ENCODE measurements at regions not wholly inside any gene's neighbourhood (a gene's known extent, or its start where the extent isn't known, plus 50 kb on each side); places are given as distances from the start of the nearest gene placed in this dataset.

DNA sequence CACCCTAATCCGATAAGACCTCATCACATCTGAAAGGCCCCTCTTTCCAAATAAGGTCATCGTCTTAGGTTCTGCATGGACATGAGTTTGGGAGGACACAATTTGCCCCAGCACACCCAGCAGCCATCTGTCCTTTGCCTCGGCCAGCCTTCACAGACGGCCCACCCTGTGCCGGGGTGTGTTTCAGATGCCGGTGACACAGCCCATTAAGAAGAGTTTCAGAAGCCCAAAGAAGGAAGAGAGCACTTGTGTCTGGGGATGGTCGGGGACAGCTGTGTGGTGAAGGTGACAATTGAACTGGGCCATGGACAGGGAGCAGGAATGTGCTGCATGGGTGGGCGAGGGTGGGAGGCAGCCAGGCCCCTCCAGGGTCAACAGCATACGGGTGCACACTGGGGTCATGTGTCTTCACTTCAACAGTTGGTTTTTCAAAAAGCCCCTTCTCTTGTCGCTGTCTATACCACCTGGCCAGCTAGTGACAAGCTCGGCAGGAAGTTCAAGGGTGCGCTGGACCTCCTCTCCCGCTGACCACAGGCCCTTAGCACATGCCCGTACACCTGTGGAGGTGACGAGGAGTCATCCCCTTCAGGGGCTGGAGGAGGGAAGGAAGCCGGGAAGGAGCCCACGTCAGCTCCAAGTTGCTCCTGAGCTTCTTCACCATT lies 183.1 kb downstream of the C16orf95 start:
- H3K4me3 ChIP-seq (ENCODE audit: low read length) = no peak overlapping the region
- TF ChIP-seq, protein P1, sequence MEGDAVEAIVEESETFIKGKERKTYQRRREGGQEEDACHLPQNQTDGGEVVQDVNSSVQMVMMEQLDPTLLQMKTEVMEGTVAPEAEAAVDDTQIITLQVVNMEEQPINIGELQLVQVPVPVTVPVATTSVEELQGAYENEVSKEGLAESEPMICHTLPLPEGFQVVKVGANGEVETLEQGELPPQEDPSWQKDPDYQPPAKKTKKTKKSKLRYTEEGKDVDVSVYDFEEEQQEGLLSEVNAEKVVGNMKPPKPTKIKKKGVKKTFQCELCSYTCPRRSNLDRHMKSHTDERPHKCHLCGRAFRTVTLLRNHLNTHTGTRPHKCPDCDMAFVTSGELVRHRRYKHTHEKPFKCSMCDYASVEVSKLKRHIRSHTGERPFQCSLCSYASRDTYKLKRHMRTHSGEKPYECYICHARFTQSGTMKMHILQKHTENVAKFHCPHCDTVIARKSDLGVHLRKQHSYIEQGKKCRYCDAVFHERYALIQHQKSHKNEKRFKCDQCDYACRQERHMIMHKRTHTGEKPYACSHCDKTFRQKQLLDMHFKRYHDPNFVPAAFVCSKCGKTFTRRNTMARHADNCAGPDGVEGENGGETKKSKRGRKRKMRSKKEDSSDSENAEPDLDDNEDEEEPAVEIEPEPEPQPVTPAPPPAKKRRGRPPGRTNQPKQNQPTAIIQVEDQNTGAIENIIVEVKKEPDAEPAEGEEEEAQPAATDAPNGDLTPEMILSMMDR (IDR thresholded peaks at IDR 0.05; ENCODE audit: insufficient read depth, low read depth, low read length, missing control alignments) = no peak
- DNase-seq (ENCODE audit: low read depth) = no peak

DNA sequence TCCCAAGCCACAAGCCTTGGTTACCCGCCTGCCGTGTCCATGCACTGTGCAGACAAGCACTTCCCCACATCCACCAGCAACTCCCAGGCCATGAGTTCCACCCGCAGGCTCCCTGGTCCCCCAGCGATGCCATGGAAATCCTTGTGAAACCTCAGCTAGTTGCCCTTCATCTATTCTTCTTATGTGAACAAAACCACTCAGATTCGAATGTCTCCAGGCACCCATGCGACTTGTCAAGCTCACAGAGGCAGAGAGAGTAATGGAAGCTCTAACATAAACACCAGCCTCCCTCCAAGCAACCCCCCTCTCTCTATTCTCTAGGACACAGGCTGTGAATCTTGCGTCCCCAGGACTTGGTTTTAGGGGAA lies 182.6 kb downstream of the C16orf95 start:
- DNase-seq (ENCODE audit: low read depth) = no peak
- TF ChIP-seq, protein P1 (IDR thresholded peaks at IDR 0.05; ENCODE audit: insufficient read depth, low read depth, low read length, missing control alignments) = no peak
- no peak overlapping the region for H3K4me3 ChIP-seq (ENCODE audit: low read length)

DNA sequence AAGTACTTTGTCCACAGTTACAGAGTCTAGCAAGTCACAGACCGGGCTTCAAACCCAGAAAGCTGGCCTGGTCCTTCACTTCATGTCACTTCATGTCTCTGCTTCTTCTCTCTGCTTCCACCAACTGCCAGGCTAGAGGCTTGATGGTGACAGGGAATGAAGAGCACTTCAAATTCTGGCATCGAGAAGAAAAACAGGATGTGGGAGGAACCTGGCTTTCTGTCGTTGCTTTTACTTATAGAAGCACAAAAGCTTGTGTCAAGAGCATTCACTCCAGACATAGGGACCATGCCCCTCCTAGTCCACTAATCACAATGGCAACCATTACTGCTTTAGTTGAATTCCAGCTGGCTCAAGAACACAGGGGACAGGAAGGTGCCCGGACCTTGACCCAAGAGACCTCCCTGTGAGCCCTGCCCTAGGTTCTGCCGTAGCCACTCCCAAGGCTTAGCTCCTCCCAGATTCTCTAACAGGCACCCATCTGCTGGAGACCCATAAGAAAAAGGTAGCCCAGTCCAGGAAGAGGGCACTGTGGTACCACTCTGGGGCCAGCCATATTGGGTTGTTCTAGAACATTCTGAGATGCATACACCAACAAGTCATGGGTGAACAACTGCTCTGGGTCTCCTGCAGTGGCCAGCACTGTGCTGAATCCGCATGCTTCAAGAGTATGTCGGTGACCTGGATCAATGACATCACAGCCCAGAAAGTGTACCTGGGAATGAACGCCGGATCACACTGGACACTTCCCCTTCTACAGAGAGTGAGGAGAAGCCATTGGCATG lies 181.8 kb downstream of the C16orf95 start:
- TF ChIP-seq, protein P1 (IDR thresholded peaks at IDR 0.05; ENCODE audit: insufficient read depth, low read depth, low read length, missing control alignments) = no peak
- DNase-seq (ENCODE audit: low read depth) = no peak
- no peak overlapping the region for H3K4me3 ChIP-seq (ENCODE audit: low read length)

- TF ChIP-seq, protein P1 (IDR thresholded peaks at IDR 0.05; ENCODE audit: insufficient read depth, low read depth, low read length, missing control alignments) = no peak
- no peak overlapping the region for H3K4me3 ChIP-seq (ENCODE audit: low read length)
- no peak for DNase-seq (ENCODE audit: low read depth)
These were observed 178.9 kb downstream of the C16orf95 start for GRCh38 chr16:87138316-87138715.

GRCh38 chr16:87138738-87139267 lies 178.4 kb downstream of the C16orf95 start:
- H3K4me3 ChIP-seq (ENCODE audit: low read length) = no peak overlapping the region
- TF ChIP-seq, protein P1 (IDR thresholded peaks at IDR 0.05; ENCODE audit: insufficient read depth, low read depth, low read length, missing control alignments) = no peak
- no peak for DNase-seq (ENCODE audit: low read depth)

GRCh38 chr16:87140211-87141200 lies 176.7 kb downstream of the C16orf95 start:
- H3K4me3 ChIP-seq (ENCODE audit: low read length) = no peak overlapping the region
- TF ChIP-seq, protein P1 (IDR thresholded peaks at IDR 0.05; ENCODE audit: insufficient read depth, low read depth, low read length, missing control alignments) = no peak
- no peak for DNase-seq (ENCODE audit: low read depth)
